AG10803 (cell line): ENCODE measurements at regions not wholly inside any gene's neighbourhood (a gene's known extent, or its start where the extent isn't known, plus 50 kb on each side); places are given as distances from the start of the nearest gene placed in this dataset.
"Not testable (repeated sequence)": the region's sequence is repeated elsewhere in the genome, so short reads cannot be mapped to it uniquely, and the experiment has no call there.

Experiments
- DNase-seq: peaks from one replicate; pipeline ENCODE4 v3.0.0; 2010; ENCODE audit warnings: low read depth
- H3K4me3 ChIP-seq: 2 replicates; pipeline ENCODE4 v1.5.1; 2011; ENCODE audit warnings: mild to moderate bottlenecking, low read length, control low read depth
- TF ChIP-seq, protein P1 (sequence below): conservative IDR thresholded peaks from 2 replicates; pipeline ENCODE4 v1.5.1; 2011; ENCODE audit warnings: mild to moderate bottlenecking, low read length, control low read depth, inconsistent platforms

DNA sequence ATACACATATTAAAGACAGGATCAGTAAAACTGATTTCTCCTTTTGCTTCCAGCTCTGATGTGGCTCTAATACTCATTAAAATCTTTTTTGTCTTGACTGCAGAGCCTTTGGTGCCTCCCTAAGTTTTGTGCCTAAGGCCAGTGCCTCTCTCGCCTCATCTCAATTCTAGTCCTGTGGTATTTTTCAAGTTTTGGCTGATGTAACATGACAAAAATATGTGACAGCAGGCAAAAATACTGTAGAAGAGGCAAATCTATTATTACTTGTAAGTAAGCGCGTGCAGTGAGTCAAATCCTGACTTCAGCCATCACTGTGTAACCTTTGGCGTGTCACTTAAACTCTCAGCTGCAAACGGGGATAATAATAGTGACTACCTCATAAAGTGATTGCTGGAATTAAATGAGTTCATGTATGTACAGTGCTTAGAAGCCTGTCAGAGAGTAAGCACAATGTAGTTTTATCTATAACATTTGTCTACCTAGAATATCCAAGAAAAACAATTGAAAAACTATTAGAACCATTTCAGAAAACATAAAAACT, 74.0 kb downstream of the MAB21L3 start:
- TF ChIP-seq, protein P1, sequence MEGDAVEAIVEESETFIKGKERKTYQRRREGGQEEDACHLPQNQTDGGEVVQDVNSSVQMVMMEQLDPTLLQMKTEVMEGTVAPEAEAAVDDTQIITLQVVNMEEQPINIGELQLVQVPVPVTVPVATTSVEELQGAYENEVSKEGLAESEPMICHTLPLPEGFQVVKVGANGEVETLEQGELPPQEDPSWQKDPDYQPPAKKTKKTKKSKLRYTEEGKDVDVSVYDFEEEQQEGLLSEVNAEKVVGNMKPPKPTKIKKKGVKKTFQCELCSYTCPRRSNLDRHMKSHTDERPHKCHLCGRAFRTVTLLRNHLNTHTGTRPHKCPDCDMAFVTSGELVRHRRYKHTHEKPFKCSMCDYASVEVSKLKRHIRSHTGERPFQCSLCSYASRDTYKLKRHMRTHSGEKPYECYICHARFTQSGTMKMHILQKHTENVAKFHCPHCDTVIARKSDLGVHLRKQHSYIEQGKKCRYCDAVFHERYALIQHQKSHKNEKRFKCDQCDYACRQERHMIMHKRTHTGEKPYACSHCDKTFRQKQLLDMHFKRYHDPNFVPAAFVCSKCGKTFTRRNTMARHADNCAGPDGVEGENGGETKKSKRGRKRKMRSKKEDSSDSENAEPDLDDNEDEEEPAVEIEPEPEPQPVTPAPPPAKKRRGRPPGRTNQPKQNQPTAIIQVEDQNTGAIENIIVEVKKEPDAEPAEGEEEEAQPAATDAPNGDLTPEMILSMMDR, result no peak
- no peak for DNase-seq
- no peak overlapping the region for H3K4me3 ChIP-seq

DNA sequence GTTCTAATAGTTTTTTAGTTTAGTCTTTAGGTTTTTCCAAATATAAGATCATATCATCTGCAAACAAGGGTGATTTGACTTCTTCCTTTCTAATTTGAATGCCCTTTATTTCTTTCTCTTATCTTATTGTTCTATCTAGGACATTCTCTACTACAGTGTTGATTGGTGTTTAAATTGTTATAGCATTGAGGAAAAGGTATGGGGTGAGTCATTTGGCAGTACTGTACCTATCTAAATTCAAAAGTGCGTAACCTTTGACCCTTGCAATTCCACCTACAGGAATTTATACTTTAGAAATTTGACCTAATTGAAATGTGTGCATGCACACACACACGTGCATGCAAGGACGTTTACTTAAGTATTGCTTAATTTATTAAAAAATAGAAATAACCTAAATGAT, 78.3 kb downstream of the MAB21L3 start:
- DNase-seq, result no peak
- TF ChIP-seq, protein P1, result no peak
- H3K4me3 ChIP-seq, result no peak overlapping the region

DNA sequence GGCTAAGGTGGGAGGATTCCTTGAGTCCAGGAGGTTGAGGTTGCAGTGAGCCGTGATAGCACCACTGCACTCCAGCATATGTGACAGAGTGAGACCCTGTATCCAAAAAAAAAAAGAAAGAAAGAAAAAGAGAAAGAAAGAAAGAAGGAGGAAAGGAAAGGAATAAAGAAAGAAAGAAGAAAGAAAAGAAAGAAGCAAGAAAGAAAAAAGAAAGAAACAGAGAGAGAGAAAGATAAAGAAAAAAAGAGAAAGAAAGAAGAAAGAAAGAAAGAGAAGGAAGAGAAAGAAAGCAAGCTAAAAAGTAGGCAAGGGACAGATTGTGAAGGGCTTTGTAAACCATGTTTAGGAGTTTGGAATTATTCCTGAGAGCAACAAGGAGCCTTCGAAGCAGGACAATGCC, 80.1 kb downstream of the MAB21L3 start:
- TF ChIP-seq, protein P1, result no peak
- no peak overlapping the region for H3K4me3 ChIP-seq
- no peak for DNase-seq

DNA sequence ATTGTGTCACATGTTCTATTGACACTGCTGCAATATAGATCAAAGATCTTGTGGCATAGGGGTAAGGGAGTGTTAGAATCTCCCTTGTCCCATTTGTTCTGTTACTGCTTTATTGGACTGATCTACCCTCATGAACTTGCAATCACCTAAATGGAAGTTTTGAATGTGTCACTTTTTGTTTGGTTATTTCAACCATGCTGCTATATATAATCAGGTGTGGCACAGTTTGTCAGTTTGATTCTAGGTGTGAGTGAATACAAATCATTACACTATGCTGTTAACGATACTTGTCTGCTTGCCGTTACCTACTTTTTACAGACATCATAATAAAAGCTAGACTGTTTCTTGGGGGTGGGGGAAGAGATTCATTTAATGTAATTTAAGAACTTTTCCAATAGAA, 82.6 kb downstream of the MAB21L3 start:
- no peak overlapping the region for H3K4me3 ChIP-seq
- TF ChIP-seq, protein P1, result no peak
- DNase-seq, result no peak

DNA sequence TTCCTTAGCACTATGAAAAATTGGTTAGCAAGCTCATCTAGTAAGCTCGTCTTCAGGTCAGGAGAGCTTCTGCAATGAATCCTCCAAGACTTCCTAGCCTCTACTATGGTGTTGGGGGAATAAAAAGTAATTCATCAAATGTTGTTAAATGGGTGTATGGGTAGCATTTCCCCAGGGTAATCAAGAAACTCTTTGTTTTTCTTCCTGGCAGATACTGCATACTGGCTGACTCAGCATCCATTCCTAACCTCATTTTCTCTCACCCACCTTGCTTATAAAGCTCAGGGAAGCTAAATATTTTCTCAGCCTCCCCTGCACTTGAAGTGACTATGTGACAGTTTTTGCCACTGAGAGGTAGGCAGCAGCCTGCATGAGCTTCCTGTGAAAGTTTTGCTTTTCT, 83.4 kb downstream of the MAB21L3 start:
- no peak overlapping the region for H3K4me3 ChIP-seq
- TF ChIP-seq, protein P1, result no peak
- DNase-seq, result no peak

DNA sequence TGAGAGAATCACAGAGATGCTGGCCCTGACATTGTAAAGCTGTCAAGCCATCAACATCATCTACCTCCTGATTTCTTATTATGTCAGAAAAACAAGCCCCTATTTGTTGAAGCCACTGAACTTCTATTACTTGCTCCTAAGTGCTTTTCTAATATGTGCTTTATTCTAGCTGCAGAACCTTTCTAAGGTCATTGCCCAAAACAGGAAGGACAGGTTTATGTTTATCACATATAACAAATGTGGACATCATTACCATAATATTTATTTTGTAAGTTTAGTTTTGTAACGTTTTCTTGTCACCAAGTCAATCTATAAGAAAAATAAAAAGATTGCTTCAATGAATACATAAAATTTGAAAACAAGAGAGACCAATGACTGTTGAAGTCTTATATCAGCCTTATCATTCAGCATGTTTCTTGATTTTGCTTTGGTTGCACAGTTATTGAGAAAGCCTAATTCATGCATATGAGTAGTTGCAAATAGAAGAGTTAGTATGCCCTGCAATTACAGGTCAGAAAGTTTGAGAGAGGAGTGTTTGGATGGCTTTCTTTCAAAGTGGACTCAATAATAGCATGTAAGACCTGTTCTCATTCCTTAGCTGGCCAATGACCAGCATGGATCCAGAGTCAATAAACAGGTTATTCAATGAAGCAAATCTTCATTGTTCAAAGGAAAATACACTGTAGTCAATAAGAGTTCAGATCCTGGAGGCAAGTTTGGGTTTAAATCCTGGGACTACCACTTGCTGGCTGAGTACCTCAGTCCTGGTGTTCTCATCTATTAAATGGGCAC, 84.1 kb downstream of the MAB21L3 start:
- DNase-seq, result no peak
- H3K4me3 ChIP-seq, result no peak overlapping the region
- TF ChIP-seq, protein P1, result no peak

DNA sequence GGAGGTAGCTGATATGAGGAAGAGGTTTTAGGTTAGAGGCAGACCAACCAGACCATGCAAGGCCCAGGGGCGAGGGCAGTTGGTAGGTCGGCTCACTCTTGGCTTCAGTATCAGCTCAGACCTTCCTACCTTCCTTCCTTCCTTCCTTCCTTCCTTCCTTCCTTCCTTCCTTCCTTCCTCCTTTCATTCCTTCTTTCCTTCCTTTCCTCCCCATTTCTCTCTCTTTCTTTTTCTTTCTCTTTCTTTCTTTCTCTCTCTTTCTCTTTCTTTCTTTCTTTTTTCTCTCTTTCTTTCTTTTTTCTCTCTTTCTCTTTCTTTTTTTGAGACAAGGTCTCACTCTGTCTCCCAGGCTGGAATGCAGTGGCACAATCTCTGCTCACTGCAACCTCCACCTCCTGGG, 89.1 kb downstream of the MAB21L3 start:
- H3K4me3 ChIP-seq, DNase-seq: not testable (repeated sequence)
